Trophoblast cell (in vitro differentiated cells and primary cell): ENCODE measurements at regions not wholly inside any gene's neighbourhood (a gene's known extent, or its start where the extent isn't known, plus 50 kb on each side); places are given as distances from the start of the nearest gene placed in this dataset.
"Not testable (repeated sequence)": the region's sequence is repeated elsewhere in the genome, so short reads cannot be mapped to it uniquely, and the experiment has no call there.

Experiments used
- DNase-seq, 2 donors: peaks; one replicate each; pipeline ENCODE4 v3.0.0-alpha.2; 2016
- H2AFZ ChIP-seq: 2 replicates; pipeline ENCODE4 v1.6.1; 2013; ENCODE audit warnings: low read length, moderate library complexity, mild to moderate bottlenecking; ENCODE audit not compliant: insufficient read depth, poor library complexity
- H2AK5ac ChIP-seq: 2 replicates; pipeline ENCODE4 v1.6.1; 2013; ENCODE audit warnings: mild to moderate bottlenecking, low read length
- H2BK120ac ChIP-seq: 2 replicates; pipeline ENCODE4 v1.6.1; 2013; ENCODE audit warnings: low read length, mild to moderate bottlenecking, moderate library complexity; ENCODE audit not compliant: insufficient read depth, poor library complexity
- H2BK12ac ChIP-seq: 2 replicates; pipeline ENCODE4 v1.6.1; 2013; ENCODE audit warnings: mild to moderate bottlenecking, low read length, moderate library complexity
- H2BK5ac ChIP-seq: 2 replicates; pipeline ENCODE4 v1.6.1; 2013; ENCODE audit warnings: low read length, low read depth, moderate library complexity, mild to moderate bottlenecking; ENCODE audit not compliant: poor library complexity
- H3K14ac ChIP-seq: 2 replicates; pipeline ENCODE4 v1.6.1; 2013; ENCODE audit warnings: mild to moderate bottlenecking, low read length
- H3K18ac ChIP-seq: 2 replicates; pipeline ENCODE4 v1.6.1; 2013; ENCODE audit warnings: mild to moderate bottlenecking, low read length
- H3K23ac ChIP-seq: 2 replicates; pipeline ENCODE4 v1.6.1; 2013; ENCODE audit warnings: low read length
- H3K27ac ChIP-seq: 2 replicates; pipeline ENCODE4 v1.5.1; 2013; ENCODE audit warnings: low read depth, mild to moderate bottlenecking, inconsistent platforms, low read length, moderate library complexity
- H3K27me3 ChIP-seq: 2 replicates; pipeline ENCODE4 v1.6.1; 2013; ENCODE audit warnings: inconsistent platforms, mild to moderate bottlenecking, low read length, moderate library complexity; ENCODE audit not compliant: insufficient read depth
- H3K36me3 ChIP-seq, 2 experiments: 1 replicate in 1 of 2; 2 replicates in 1 of 2; pipeline ENCODE4 v1.6.1; 2013; ENCODE audit warnings: low read length in 2 of 2, mild to moderate bottlenecking in 2 of 2, moderate library complexity in 1 of 2; ENCODE audit not compliant: insufficient read depth in 2 of 2, control insufficient read depth in 1 of 2
- H3K4ac ChIP-seq: 2 replicates; pipeline ENCODE4 v1.6.1; 2013; ENCODE audit warnings: low read depth, mild to moderate bottlenecking, low read length, moderate library complexity
- H3K4me1 ChIP-seq, 2 experiments: 1 replicate in 1 of 2; 2 replicates in 1 of 2; pipeline ENCODE4 v1.6.1; 2013; ENCODE audit warnings: low read length in 2 of 2, mild to moderate bottlenecking in 2 of 2, moderate library complexity in 1 of 2; ENCODE audit not compliant: insufficient read depth in 2 of 2, control insufficient read depth in 1 of 2
- H3K4me2 ChIP-seq: 2 replicates; pipeline ENCODE4 v1.6.1; 2013; ENCODE audit warnings: inconsistent platforms, mild to moderate bottlenecking, low read length, moderate library complexity
- H3K4me3 ChIP-seq: 2 replicates; pipeline ENCODE4 v1.5.1; 2013; ENCODE audit warnings: mild to moderate bottlenecking, low read depth, low read length, inconsistent platforms
- H3K79me1 ChIP-seq: one replicate; pipeline ENCODE4 v1.6.1; 2013; ENCODE audit warnings: low read length
- H3K79me2 ChIP-seq: 2 replicates; pipeline ENCODE4 v1.6.1; 2013; ENCODE audit warnings: low read length, mild to moderate bottlenecking; ENCODE audit not compliant: control insufficient read depth, insufficient read depth, poor library complexity
- H3K9ac ChIP-seq: 2 replicates; pipeline ENCODE4 v1.6.1; 2013; ENCODE audit warnings: mild to moderate bottlenecking, low read length
- H3K9me3 ChIP-seq: 2 replicates; pipeline ENCODE4 v1.6.1; 2013; ENCODE audit warnings: low read depth, mild to moderate bottlenecking, control low read depth, inconsistent platforms, low read length; ENCODE audit not compliant: insufficient read depth
- H4K12ac ChIP-seq: 2 replicates; pipeline ENCODE4 v1.6.1; 2013; ENCODE audit warnings: low read depth, mild to moderate bottlenecking, low read length, moderate library complexity
- H4K8ac ChIP-seq: 2 replicates; pipeline ENCODE4 v1.6.1; 2013; ENCODE audit warnings: low read depth, mild to moderate bottlenecking, low read length, moderate library complexity
- H4K91ac ChIP-seq: one replicate; pipeline ENCODE4 v1.6.1; 2013; ENCODE audit warnings: low read depth, mild to moderate bottlenecking, low read length, moderate library complexity
- WGBS: extraction: QIAGEN DNeasy Blood & Tissue Kit; methylation state at CpG from one replicate; pipeline ENCODE4 v1.1.7; 2013; ENCODE audit warnings: missing lambda C conversion rate; ENCODE audit not compliant: insufficient read length, insufficient coverage; ENCODE audit errors: extremely low coverage; 5-methylcytosine and 5-hydroxymethylcytosine counted together

GRCh38 chr4:137890812-137891211 is 351.3 kb downstream of the SLC7A11 start:
- Histone ChIP-seq H3K27ac (no peak overlapping the region), H3K4me3 (no peak overlapping the region), H2AFZ (no peak overlapping the region), H3K36me3 (no peaks in the 10 kb centered on the region), H3K4ac (no peak overlapping the region), H2BK5ac (no peak overlapping the region), H3K27me3 (no peaks in the 10 kb centered on the region), H4K8ac (no peak overlapping the region), H2AK5ac (no peak overlapping the region), H3K14ac (no peak overlapping the region), H3K9ac (no peak overlapping the region), H2BK120ac (no peak overlapping the region), H2BK12ac (no peak overlapping the region), H3K9me3 (no peaks in the 10 kb centered on the region), H4K91ac (no peak overlapping the region), H3K4me1 (no peaks in the 10 kb centered on the region), H3K79me1 (no peaks in the 10 kb centered on the region), H3K18ac (no peak overlapping the region), H3K4me2 (no peak overlapping the region), H3K23ac (no peak overlapping the region), H3K79me2 (no peaks in the 10 kb centered on the region), H4K12ac (no peak overlapping the region)
- DNase-seq = no peak
- WGBS = no CpG with 5 or more reads among the region's 2 CpGs

GRCh38 chr4:137881641-137882040 is 349.3 kb upstream of the PCDH18 start:
- Histone ChIP-seq H4K91ac (no peak overlapping the region), H3K27ac (no peak overlapping the region), H3K79me2 (no peaks in the 10 kb centered on the region), H3K9me3 (no peaks in the 10 kb centered on the region), H2BK5ac (no peak overlapping the region), H4K12ac (no peak overlapping the region), H2BK12ac (no peak overlapping the region), H3K4me3 (no peak overlapping the region), H2AK5ac (no peak overlapping the region), H3K9ac (no peak overlapping the region), H3K4ac (no peak overlapping the region), H3K4me1 (no peaks in the 10 kb centered on the region), H3K4me2 (no peak overlapping the region), H3K79me1 (no peaks in the 10 kb centered on the region), H3K23ac (no peak overlapping the region), H3K18ac (no peak overlapping the region), H3K36me3 (no peaks in the 10 kb centered on the region), H4K8ac (no peak overlapping the region), H3K14ac (no peak overlapping the region), H2BK120ac (no peak overlapping the region), H2AFZ (no peak overlapping the region), H3K27me3 (no peaks in the 10 kb centered on the region)
- WGBS = no CpG with 5 or more reads among the region's 4 CpGs
- no peak for DNase-seq

DNA sequence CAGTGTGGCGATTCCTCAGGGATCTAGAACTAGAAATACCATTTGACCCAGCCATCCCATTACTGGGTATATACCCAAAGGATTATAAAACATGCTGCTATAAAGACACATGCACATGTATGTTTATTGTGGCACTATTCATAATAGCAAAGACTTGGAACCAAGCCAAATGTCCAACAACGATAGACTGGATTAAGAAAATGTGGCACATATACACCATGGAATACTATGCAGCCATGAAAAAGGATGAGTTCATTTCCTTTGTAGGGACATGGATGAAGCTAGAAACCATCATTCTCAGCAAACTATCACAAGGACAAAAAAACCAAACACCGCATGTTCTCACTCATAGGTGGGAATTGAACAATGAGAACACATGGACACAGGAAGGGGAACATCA is 335.8 kb upstream of the PCDH18 start:
- H3K4ac ChIP-seq, H3K14ac ChIP-seq, H3K79me2 ChIP-seq, H3K36me3 ChIP-seq, H4K8ac ChIP-seq, H3K27ac ChIP-seq, H2AFZ ChIP-seq, H4K91ac ChIP-seq, H2BK12ac ChIP-seq, H4K12ac ChIP-seq, H3K4me2 ChIP-seq, H3K79me1 ChIP-seq, H3K27me3 ChIP-seq, H2BK120ac ChIP-seq, H3K4me1 ChIP-seq, H3K9me3 ChIP-seq, DNase-seq, H2AK5ac ChIP-seq, H2BK5ac ChIP-seq, H3K18ac ChIP-seq, H3K9ac ChIP-seq, H3K23ac ChIP-seq, H3K4me3 ChIP-seq: not testable (repeated sequence)
- no CpG with 5 or more reads among the region's 3 CpGs for WGBS

GRCh38 chr4:137866671-137867070 is 334.4 kb upstream of the PCDH18 start:
- no peak overlapping the region for H2AFZ ChIP-seq
- no peaks in the 10 kb centered on the region for H3K27me3 ChIP-seq
- no peak for DNase-seq
- H4K8ac ChIP-seq = no peak overlapping the region
- no peak overlapping the region for H3K4me2 ChIP-seq
- no peak overlapping the region for H3K14ac ChIP-seq
- H2AK5ac ChIP-seq = no peak overlapping the region
- H4K12ac ChIP-seq = no peak overlapping the region
- no peak overlapping the region for H3K27ac ChIP-seq
- no peak overlapping the region for H3K9ac ChIP-seq
- H3K79me2 ChIP-seq = no peaks in the 10 kb centered on the region
- no peak overlapping the region for H2BK12ac ChIP-seq
- H4K91ac ChIP-seq = no peak overlapping the region
- no CpG with 5 or more reads among the region's 3 CpGs for WGBS
- H2BK120ac ChIP-seq = no peak overlapping the region
- H3K23ac ChIP-seq = no peak overlapping the region
- H3K18ac ChIP-seq = no peak overlapping the region
- no peaks in the 10 kb centered on the region for H3K4me1 ChIP-seq
- H3K79me1 ChIP-seq = no peaks in the 10 kb centered on the region
- H2BK5ac ChIP-seq = no peak overlapping the region
- no peak overlapping the region for H3K4me3 ChIP-seq
- no peaks in the 10 kb centered on the region for H3K36me3 ChIP-seq
- no peaks in the 10 kb centered on the region for H3K9me3 ChIP-seq
- H3K4ac ChIP-seq = no peak overlapping the region

DNA sequence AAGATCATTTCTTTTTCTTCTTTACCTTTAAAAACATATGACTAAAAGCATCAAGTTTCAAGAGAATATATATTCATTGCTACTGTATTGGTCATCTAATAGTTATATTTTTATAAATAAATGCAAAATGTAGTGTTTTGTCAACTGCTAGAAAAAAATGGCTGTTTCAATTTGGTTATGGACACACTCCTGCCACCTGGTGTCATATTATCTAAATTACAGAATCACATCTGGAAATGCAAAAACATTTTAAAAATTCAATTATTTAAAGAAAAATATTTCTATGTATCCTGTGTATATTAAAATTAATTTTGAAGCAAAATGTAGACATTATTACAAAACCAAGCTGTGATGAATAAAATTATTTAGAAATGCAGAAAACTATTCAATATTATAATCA is 329.4 kb upstream of the PCDH18 start:
- Histone ChIP-seq H4K12ac (no peak overlapping the region), H3K27ac (no peak overlapping the region), H2BK5ac (no peak overlapping the region), H3K14ac (no peak overlapping the region), H2BK12ac (no peak overlapping the region), H3K4me2 (no peak overlapping the region), H2AFZ (no peak overlapping the region), H3K4me3 (no peak overlapping the region), H3K4me1 (no peaks in the 10 kb centered on the region), H4K91ac (no peak overlapping the region), H3K27me3 (no peaks in the 10 kb centered on the region), H2AK5ac (no peak overlapping the region), H3K18ac (no peak overlapping the region), H3K79me2 (no peaks in the 10 kb centered on the region), H3K4ac (no peak overlapping the region), H3K9ac (no peak overlapping the region), H3K79me1 (no peaks in the 10 kb centered on the region), H3K9me3 (no peaks in the 10 kb centered on the region), H3K23ac (no peak overlapping the region), H3K36me3 (no peaks in the 10 kb centered on the region), H2BK120ac (no peak overlapping the region), H4K8ac (no peak overlapping the region)
- DNase-seq = peak in 1 of 2 donors; percentile 39
